ENCODE measurements at regions not wholly inside any gene's neighbourhood (a gene's known extent, or its start where the extent isn't known, plus 50 kb on each side); places are given as distances from the start of the nearest gene placed in this dataset.
A peak's percentile ranks its signal among the peaks of the same experiment; 100 is the strongest.
"Not testable (repeated sequence)": the region's sequence is repeated elsewhere in the genome, so short reads cannot be mapped to it uniquely, and the experiment has no call there.

DNA sequence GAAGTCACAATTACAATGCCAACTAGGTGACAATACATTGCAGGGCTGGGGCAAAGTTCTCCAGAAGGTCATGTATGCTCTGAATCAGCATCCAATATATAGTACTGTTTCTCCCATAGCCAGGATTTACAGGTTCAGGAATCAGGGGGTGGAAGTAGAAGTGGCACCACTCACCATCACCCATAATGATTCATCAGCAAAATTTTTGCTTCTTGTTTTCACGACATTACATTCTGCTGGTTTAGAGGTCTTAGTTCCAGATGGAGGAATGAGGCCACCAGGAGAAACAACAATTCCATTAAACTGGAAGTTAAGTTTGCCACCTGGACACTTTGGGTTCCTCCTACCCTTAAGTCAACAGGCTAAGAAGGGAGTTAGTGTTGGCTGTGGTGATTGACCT is 505.9 kb downstream of the SLC6A15 start:
- not testable (repeated sequence) for DNase-seq (ENCODE audit: low spot score)

- no peak for DNase-seq (ENCODE audit: low spot score)
Observed at GRCh38 chr12:84397846-84398245, 514.8 kb downstream of the SLC6A15 start.

DNA sequence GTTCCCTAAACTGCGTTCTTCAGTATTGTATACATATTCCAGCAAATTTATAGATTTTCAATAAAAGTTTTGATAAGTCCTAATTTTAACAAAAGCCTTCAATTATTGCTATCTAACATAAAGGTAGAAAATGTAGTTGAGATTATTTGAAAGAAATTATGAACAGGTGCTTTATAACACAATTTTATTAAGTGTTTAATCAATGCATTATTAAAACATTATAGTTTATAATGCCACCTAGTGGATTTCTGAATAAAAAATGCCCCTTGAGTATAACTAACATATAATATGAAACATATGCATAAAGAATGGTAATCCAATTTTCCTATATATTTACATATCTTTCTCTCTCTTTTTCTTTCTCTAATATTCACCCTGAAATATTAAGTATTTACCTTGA is 515.3 kb downstream of the SLC6A15 start:
- no peak for DNase-seq (ENCODE audit: low spot score)

DNA sequence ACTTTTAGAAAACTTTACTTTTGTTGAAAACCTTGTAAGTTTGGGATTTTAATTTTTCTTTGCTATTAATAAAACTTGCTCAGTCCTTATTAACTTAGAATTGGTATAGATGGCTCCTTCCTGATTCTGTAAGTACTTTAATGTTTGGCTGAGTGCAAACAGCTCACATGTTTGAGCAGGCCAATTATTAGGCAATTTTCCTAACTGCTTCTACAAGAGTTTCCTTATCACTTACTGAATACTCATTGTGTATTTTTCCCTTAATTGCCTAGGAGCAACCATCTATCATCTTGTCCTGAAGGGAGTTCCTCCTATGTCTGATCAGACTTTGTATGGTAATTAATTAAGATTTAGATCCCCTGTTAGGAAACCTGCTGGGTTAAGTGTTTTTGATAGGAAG is 521.4 kb downstream of the SLC6A15 start:
- not testable (repeated sequence) for DNase-seq (ENCODE audit: low spot score)

DNA sequence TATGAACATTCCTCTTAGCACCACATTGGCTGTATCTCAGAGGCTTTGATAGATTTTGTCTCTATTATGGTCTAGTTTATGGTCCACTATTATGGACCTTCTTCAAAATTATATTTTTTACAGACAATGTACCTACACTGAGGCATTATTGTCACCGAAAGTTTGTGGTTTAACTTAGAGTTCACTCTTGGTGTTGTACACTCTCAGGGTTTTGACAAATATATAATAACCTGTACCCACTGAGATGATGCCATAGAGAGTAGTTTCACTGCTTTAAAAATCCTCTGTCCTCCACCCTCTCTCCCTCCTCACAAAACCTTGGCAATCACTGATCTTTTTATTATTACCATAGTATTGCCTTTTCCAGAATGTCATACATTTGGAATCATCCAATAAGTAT is 528.2 kb downstream of the SLC6A15 start:
- DNase-seq (ENCODE audit: low spot score) = no peak

GRCh38 chr12:84382486-84382885 is 530.1 kb downstream of the SLC6A15 start:
- DNase-seq (ENCODE audit: low spot score) = not testable (repeated sequence)

DNA sequence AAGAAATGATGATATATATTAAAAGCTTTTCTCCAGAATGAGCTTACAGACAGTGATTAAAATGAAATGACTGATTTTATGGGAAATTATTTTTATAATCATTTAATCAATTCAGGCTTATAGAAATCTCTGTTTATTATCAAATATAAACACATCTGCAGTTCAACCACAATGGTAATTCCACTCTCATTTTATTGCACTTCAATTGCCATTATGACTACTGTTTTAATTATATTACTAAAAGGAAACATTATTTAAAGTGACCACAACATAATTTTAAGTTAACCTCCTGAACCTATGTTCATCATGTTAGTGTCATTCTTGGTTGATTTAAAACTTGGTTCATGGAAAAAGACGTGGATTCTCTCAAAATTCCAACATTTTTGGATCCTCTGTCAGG is 536.3 kb downstream of the SLC6A15 start:
- no peak for DNase-seq (ENCODE audit: low spot score)

DNA sequence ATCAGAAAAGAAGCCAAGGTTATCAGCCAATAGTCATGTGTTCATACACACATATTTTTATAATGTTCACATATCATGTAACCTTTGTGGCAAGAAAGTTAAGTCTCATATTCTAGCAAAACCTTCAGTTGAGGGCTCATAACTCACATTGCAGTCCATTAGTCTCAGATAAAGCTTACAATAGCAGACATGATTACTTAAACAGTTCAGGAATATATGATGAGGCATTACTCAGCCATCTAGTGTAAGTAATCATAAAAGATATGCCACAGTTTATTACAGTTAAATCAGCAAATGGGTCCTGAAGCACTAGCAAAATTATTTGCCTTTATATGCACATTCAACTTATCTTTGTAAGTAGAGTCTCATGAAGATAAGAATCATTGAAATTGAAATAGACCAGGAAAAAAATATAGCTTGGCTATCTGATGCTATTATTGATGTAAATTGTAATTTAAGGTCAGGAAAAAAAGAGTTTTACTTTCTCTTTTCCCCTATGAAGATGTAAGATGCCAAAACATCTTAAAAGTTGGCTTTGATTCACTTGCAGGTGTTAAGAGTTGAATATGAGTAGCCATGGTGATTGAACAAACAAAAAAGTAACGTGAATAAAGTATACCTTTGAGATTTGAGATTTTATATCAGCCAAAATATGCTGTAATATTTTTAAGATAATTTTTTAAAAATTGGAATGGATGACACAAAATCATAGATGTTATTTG is 537.0 kb downstream of the SLC6A15 start:
- no peak for DNase-seq (ENCODE audit: low spot score)

GRCh38 chr12:84362552-84362897 is 550.1 kb downstream of the SLC6A15 start:
- DNase-seq (ENCODE audit: low spot score) = no peak

DNA sequence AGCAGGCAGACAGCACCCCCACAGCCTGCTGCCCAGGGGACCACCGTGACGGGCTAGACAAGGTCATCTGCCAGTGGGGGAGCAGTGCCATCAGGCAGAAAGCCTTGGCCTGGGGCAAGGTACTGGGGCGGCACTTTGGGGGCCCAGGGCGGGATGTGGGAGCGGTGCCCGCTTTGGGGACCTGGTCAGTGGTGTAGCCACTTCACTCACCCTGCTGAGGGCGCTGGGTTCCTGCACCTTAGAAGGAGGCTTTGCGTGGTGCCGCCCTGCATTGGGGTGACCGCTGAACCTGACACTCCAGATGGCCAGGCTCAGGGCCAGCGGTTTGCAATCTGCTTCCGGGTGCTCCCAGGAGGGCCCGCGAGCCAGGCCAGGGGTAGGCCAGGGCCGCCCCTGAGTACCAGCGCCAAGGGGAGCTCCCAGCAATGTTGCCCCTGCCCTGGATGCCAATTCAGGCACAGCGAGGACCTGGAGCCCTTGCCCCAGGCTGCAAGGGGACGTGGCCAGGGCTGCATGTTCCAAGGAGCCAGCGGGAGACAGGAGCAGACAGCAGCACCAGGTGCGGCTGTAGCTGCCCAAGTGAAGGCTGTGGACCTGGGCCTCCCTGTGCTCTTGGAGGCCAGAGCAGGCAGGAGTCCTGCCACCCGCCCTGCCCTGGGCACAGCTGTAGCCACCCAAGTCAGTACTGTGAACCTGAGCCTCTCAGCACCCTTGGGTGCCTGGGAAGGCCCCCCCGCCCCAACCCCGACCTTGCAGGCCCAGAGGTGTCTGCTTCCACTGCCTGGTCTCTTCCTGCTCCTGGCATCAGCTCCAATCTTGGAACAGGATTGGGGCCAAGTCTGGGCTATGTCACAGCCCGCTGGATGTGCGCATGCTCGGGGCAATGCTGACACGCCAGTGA is 550.7 kb downstream of the SLC6A15 start:
- DNase-seq (ENCODE audit: low spot score) = no peak

DNA sequence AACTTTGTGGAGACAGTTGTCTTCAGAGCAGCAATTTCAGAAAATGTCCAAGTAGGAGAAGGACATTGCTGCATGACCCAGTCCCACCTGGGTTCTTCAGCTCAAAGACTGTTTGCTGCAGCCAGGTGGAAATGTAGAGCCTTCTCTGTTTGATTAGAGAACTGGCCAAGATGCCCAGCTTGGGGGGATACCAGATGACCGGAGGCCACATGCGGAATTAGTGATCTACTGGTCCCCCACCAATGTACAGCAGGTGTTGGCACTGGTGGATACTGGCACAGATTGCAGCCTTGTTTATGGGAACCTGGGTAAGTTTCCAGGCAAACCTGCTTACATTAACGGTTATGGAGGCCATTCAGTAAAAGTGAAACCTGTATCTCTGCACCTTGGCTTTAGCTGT is 555.3 kb downstream of the SLC6A15 start:
- DNase-seq (ENCODE audit: low spot score) = no peak

- DNase-seq (ENCODE audit: low spot score) = peak; percentile 59
Observed at GRCh38 chr12:84356224-84356623, 556.4 kb downstream of the SLC6A15 start.

DNA sequence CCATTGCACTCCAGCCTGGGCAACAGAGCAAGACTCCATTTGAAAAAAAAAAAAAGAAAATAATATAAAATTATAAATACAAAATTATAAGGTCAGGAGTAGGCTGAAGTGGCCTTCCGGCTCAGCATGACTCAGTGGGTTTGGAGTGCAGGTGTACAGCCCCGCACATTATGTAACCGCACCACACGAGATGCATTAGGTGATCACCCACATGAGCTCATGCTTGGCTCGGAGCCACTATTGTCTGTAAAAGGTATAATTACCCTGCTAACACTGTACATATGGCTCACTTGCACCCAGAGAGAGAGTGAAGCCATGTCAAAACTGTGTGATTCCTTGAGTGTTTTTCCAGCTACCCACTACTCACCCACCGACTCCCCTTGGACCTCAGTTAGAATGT is 557.0 kb downstream of the SLC6A15 start:
- no peak for DNase-seq (ENCODE audit: low spot score)

- peak; percentile 37 for DNase-seq (ENCODE audit: low spot score)
Observed at GRCh38 chr12:84348582-84348981, 564.0 kb downstream of the SLC6A15 start.

DNA sequence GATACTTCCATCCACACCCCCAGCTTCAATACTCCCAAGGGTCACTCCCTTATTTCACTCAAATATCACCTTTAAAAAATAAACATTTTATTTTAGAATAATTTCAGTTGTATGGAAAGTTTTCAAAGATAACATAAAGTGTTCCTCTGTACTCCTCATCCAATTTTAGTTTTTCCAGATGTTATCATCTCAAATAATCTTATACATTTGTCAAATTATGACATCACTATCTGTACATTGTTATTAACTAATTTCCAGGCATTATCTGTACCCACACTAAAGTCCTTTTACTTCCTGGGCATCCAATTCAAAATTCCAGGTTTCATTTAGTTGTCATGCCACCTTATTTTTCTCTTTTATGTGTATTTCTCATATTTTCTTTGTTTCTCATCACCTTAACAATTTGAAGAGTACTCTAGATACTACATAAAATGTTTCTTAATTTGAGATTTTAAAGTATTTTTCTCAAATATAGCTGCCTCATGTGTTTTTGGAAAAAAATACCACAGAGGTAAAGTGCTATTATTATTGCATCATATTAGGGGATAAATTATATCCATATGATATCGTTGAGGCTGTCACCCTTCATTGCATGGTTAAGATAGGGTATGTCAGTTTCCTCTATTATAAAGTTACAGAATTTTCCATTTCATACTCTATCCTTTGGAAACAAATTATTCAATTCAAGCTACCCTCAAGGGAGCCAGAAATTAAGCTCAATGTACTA is 571.0 kb downstream of the SLC6A15 start:
- no peak for DNase-seq (ENCODE audit: low spot score)

GRCh38 chr12:84336231-84336630 is 576.4 kb downstream of the SLC6A15 start:
- no peak for DNase-seq (ENCODE audit: low spot score)

DNA sequence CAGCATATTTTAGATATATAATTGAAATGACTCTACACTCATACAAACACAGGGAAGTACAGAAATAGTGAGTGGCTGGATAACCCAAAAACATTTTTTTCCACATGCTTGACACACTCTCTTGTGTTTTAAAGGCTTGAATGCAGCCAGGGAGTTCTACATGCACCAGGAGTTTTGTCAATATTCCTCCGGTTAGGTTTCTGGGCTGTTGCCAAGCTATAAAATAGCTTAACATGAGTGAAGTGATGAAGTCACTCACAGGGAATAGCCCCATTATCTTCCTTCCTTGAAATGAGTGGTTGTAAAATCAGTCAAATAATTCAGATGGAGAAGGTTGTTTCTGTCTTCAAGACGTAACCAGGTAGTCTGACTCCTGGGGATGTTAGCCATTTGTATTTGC is 582.7 kb downstream of the SLC6A15 start:
- DNase-seq (ENCODE audit: low spot score) = no peak

GRCh38 chr12:84315926-84316325 is 596.7 kb downstream of the SLC6A15 start:
- no peak for DNase-seq (ENCODE audit: low spot score)

- DNase-seq (ENCODE audit: low spot score) = no peak
Observed at GRCh38 chr12:84313323-84313675, 599.3 kb downstream of the SLC6A15 start.

DNA sequence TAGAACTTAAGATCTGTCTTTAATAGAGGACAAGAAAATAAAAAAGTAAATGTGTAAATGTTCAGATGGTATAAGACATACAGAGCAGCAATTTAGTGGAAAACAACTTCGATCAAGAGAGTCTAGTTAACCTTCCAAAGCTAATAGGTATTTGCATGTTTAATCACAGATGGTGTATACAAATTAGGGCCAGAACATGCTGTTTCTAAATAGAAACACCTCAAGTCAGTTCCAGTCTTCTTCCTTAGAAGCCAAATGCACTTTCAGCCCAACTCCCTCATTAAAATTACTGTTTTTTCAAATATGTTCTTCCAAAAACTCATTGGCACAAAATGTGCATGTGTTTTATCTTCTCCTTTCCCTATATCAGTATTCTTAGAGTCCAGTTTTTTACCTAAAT is 604.4 kb downstream of the SLC6A15 start:
- no peak for DNase-seq (ENCODE audit: low spot score)

DNA sequence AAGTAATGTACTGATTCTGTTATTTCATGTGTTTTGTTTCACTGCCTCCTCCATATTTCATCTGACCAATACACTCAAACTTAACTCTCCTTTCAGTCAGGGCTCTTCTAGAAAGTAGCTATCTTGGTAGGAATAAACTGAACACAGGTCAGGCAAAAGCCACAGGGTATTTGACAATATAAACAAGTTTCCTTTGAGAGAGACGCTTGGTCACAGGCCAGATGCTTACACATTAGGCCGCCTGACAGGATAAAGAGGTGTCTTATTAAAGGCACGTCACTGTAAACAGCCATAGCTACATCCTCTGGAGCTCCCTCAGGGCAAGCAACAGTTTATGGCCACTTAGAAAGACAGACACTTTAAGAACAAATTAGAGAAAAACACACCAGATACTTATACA is 607.5 kb downstream of the SLC6A15 start:
- DNase-seq (ENCODE audit: low spot score) = no peak

DNA sequence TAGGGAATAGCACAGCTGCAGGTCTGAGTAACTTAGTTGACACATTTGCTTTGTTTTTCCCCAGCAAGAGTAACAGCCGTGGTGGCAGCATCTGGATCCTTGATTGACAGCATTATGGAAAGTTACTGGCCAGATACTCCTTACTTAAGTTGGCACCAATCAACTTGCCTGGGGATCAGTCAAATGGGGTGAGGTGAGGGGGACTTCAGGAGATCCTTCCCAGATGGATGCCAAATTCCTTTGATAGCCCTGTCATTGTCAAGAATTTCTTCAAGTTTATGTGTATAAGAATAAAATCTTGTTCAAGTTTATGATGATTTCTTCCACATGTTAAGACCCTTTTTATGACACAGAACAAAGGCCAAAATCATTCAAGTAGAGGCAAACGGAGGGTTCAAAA is 618.4 kb downstream of the SLC6A15 start:
- DNase-seq (ENCODE audit: low spot score) = no peak
